AG10803 (cell line): ENCODE measurements at regions not wholly inside any gene's neighbourhood (a gene's known extent, or its start where the extent isn't known, plus 50 kb on each side); places are given as distances from the start of the nearest gene placed in this dataset.
A peak's percentile ranks its signal among the peaks of the same experiment; 100 is the strongest.

Experiments
- DNase-seq: peaks from one replicate; pipeline ENCODE4 v3.0.0; 2010; ENCODE audit warnings: low read depth
- H3K4me3 ChIP-seq: 2 replicates; pipeline ENCODE4 v1.5.1; 2011; ENCODE audit warnings: mild to moderate bottlenecking, low read length, control low read depth
- CTCF ChIP-seq: conservative IDR thresholded peaks from 2 replicates; pipeline ENCODE4 v1.5.1; 2011; ENCODE audit warnings: mild to moderate bottlenecking, low read length, control low read depth, inconsistent platforms

GRCh38 chr12:89289720-89290119 lies 62.6 kb downstream of the DUSP6 start:
- H3K4me3 ChIP-seq: no peak overlapping the region
- DNase-seq: no peak
- TF ChIP-seq CTCF: no peak

- no peak for DNase-seq
- H3K4me3 ChIP-seq: no peak overlapping the region
- TF ChIP-seq CTCF: no peak
Observed at GRCh38 chr12:89288959-89289358, 63.3 kb downstream of the DUSP6 start.

- TF ChIP-seq CTCF: no peak
- no peak overlapping the region for H3K4me3 ChIP-seq
- no peak for DNase-seq
Observed at GRCh38 chr12:89286501-89286900, 65.8 kb downstream of the DUSP6 start.

- no peak for DNase-seq
- no peak overlapping the region for H3K4me3 ChIP-seq
- TF ChIP-seq CTCF: no peak
Observed at GRCh38 chr12:89281539-89281867, 70.8 kb downstream of the DUSP6 start.

- H3K4me3 ChIP-seq: no peak overlapping the region
- peak; percentile 12 for DNase-seq
- TF ChIP-seq CTCF: no peak
Observed at GRCh38 chr12:89280833-89281538, 71.3 kb downstream of the DUSP6 start.

- no peak for DNase-seq
- no peak for TF ChIP-seq CTCF
Observed at GRCh38 chr12:89279499-89279898, 72.8 kb downstream of the DUSP6 start.

GRCh38 chr12:89278862-89279261 lies 73.4 kb downstream of the DUSP6 start:
- no peak for DNase-seq
- H3K4me3 ChIP-seq: no peak overlapping the region
- no peak for TF ChIP-seq CTCF

More at GRCh38 chr12:89279499-89279898, 72.8 kb downstream of the DUSP6 start:
- no peak overlapping the region for H3K4me3 ChIP-seq
